ENCODE measurements at regions not wholly inside any gene's neighbourhood (a gene's known extent, or its start where the extent isn't known, plus 50 kb on each side); places are given as distances from the start of the nearest gene placed in this dataset.

- no peak for DNase-seq (ENCODE audit: low spot score)
- no peak for TF ChIP-seq CTCF (IDR thresholded peaks at IDR 0.05; ENCODE audit: extremely low read depth, missing control alignments)
Observed at GRCh38 chr7:89648509-89648908, 505.8 kb upstream of the STEAP1 start.

- TF ChIP-seq CTCF (IDR thresholded peaks at IDR 0.05; ENCODE audit: extremely low read depth, missing control alignments): no peak
- DNase-seq (ENCODE audit: low spot score): no peak
Observed at GRCh38 chr7:89655946-89656345, 498.3 kb upstream of the STEAP1 start.

- TF ChIP-seq CTCF (IDR thresholded peaks at IDR 0.05; ENCODE audit: extremely low read depth, missing control alignments): no peak
- no peak for DNase-seq (ENCODE audit: low spot score)
Observed at GRCh38 chr7:89661876-89662275, 492.4 kb upstream of the STEAP1 start.

- DNase-seq (ENCODE audit: low spot score): no peak
- no peak for TF ChIP-seq CTCF (IDR thresholded peaks at IDR 0.05; ENCODE audit: extremely low read depth, missing control alignments)
Observed at GRCh38 chr7:89666136-89666835, 488.0 kb upstream of the STEAP1 start.

- TF ChIP-seq CTCF (IDR thresholded peaks at IDR 0.05; ENCODE audit: extremely low read depth, missing control alignments): no peak
- DNase-seq (ENCODE audit: low spot score): no peak
Observed at GRCh38 chr7:89680161-89680560, 474.1 kb upstream of the STEAP1 start.

- DNase-seq (ENCODE audit: low spot score): no peak
- no peak for TF ChIP-seq CTCF (IDR thresholded peaks at IDR 0.05; ENCODE audit: extremely low read depth, missing control alignments)
Observed at GRCh38 chr7:89681448-89681847, 472.8 kb upstream of the STEAP1 start.

- no peak for TF ChIP-seq CTCF (IDR thresholded peaks at IDR 0.05; ENCODE audit: extremely low read depth, missing control alignments)
- DNase-seq (ENCODE audit: low spot score): no peak
Observed at GRCh38 chr7:89685287-89685686, 469.0 kb upstream of the STEAP1 start.

Measured in GM20000 (cell line).